Hepatocyte (in vitro differentiated cells): ENCODE measurements at regions not wholly inside any gene's neighbourhood (a gene's known extent, or its start where the extent isn't known, plus 50 kb on each side); places are given as distances from the start of the nearest gene placed in this dataset.

ENCODE experiments used
- EZH2 ChIP-seq: fragments of 200-600 bp; sonication (generic); IDR thresholded peaks from 2 replicates; pipeline ENCODE4 v1.6.1; 2016; ENCODE audit warnings: antibody characterized with exemption, mild to moderate bottlenecking, borderline replicate concordance
- EZH2phosphoT487 ChIP-seq: fragments of 200-600 bp; sonication (generic); IDR thresholded peaks from one replicate; pipeline ENCODE4 v1.6.1; 2018; ENCODE audit warnings: antibody characterized with exemption, mild to moderate bottlenecking, low read depth, moderate library complexity; ENCODE audit not compliant: unreplicated experiment, severe bottlenecking
- TF ChIP-seq, protein P1 (sequence below): fragments of 200-600 bp; sonication (generic); IDR thresholded peaks from 2 replicates; pipeline ENCODE4 v1.5.1; 2016; ENCODE audit warnings: antibody characterized with exemption, mild to moderate bottlenecking; ENCODE audit not compliant: poor library complexity

- TF ChIP-seq, protein P1, sequence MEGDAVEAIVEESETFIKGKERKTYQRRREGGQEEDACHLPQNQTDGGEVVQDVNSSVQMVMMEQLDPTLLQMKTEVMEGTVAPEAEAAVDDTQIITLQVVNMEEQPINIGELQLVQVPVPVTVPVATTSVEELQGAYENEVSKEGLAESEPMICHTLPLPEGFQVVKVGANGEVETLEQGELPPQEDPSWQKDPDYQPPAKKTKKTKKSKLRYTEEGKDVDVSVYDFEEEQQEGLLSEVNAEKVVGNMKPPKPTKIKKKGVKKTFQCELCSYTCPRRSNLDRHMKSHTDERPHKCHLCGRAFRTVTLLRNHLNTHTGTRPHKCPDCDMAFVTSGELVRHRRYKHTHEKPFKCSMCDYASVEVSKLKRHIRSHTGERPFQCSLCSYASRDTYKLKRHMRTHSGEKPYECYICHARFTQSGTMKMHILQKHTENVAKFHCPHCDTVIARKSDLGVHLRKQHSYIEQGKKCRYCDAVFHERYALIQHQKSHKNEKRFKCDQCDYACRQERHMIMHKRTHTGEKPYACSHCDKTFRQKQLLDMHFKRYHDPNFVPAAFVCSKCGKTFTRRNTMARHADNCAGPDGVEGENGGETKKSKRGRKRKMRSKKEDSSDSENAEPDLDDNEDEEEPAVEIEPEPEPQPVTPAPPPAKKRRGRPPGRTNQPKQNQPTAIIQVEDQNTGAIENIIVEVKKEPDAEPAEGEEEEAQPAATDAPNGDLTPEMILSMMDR, result no peak
- TF ChIP-seq EZH2 (no peak), EZH2phosphoT487 (no peak)
Measured at GRCh38 chr5:51802551-51803184, 419.4 kb downstream of the ISL1 start.
